HG03025 (cell line): ENCODE measurements at regions not wholly inside any gene's neighbourhood (a gene's known extent, or its start where the extent isn't known, plus 50 kb on each side); places are given as distances from the start of the nearest gene placed in this dataset.

Experiments used
- ATAC-seq: cut with Tn5 transposase; IDR thresholded peaks from one replicate; pipeline ENCODE4 v1.9.1; 2021; ENCODE audit warnings: mild to moderate bottlenecking, moderate library complexity; ENCODE audit not compliant: unreplicated experiment, low FRiP score

DNA sequence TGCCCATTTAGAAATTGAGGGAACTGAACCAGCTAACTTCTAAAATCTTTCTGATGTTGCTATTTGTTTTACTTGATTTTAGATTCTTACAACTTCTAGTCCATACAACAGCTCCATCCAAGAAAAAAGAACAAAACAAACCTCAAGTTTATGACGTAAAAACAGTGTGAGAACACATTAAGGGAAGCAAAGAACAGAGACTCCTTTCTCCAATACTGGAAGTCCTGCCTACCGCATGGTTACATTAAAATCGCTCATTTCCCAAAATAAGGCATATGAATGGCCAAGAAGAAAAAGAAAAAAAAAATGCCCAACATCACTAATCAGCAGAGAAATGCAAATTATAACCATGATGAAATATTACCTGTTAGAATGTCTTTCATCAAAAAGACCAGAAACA is 110.0 kb downstream of the TRIB2 start:
- ATAC-seq, result no peak

DNA sequence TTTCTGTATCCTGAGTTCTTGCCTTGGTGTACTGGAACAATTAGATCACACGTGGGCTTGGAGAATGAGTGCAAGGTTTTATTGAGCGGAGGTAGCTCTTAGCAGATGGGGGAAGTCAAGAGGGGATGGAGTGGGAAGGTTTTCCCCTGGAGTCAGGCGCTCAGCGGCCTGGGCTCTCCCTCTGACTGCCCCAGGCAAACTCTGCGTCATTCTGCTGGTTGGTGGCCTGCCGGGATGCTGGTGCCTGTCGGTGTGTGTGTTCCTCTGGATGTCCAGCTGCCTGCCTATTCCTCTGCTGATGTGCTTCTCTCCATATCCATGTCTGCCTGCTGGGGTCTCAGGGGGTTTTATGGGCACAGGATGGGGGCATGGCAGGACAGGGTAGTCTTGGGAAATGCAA is 111.0 kb downstream of the TRIB2 start:
- ATAC-seq, result no peak

DNA sequence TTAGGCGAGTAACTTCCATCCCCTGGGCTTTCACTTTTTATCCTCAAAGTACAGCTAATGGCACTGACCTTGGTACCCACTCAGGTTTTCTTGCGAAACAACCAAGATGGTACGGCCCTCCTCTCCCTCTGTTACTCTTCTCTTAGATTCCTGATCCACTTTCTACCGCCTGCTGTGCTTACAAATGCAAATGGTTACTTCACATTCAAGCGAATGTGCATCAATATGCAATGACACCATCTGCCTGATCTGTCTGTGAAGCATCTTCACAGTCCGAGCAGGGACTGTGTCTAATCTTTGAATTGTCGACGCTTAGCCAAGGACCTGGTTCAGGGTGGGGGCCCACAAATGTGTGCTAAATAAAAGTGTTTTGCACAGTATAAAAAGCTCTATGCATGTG is 112.2 kb downstream of the TRIB2 start:
- no peak for ATAC-seq

DNA sequence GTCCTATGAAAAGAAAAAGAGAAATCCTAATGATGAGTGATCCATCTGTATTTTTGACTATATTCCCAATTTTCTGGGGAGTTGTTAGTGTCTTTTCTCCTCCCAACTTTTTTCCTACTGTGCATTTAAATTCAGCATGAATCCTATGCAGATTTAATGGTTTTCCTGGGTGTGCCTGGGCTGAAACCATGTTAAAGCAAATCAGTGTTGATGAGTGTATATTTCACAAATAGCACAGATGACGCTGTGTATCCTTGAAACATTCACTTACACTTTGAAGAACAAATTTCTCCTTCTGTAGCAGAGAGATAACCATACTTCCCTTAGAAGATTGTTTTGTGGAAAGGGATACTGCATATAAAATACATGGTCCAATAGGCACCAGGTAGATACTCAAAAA is 114.3 kb downstream of the TRIB2 start:
- ATAC-seq, result no peak

DNA sequence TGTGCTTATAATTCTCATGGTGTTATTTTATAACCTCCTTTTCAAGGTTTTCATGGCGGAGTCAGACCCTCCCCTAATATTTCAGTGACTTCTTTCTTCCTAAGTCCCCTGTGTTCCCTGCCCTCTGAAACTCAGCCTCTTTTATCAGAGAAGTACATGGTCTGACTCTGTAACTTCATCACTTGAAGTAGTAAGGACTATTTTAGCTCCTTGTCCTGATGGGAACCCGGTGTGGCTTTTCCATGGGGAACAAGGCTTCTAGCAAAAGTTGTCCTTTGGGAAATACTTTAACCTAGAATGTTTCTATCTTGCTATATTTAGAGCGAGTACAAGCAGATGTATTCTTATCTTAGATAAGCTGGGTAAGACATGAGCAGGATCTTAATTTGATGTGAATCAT is 117.5 kb downstream of the TRIB2 start:
- no peak for ATAC-seq

DNA sequence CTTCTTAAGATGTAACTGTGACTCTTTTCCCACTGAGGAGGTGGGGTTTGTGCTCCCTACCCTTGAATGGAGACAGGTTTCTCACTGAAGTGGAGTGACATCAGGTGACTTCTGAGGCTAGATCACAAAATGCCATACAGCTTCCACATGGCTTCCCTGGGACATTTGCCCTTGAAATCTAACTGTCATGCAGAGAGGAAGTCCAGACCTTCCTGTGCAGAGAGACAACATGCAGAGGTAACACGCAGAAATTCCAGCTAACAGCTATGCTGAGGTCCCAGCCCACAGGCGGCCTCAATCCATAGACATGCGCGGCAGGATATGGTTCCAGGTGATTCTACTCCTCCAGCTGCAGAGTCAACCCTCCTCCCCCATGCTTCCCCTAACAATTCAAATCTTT is 119.0 kb downstream of the TRIB2 start:
- ATAC-seq, result no peak

DNA sequence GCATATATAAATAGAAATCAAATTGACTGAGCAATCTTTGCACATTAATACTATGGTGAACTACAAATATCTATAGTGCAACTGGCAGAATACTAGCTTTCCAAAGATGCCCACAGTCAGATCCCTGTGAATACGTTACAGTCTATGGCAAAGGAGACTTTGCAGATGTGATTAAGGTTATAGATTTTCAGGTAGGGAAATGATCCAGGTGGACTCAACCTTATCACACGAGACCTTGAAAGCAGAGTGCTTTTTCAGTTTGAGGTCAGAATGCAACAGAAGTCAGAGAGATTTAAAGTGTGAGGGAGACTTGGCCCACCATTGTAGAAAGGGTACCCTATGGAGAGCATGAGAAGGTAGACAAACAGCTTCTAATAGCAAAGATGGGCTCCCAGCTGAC is 122.6 kb downstream of the TRIB2 start:
- no peak for ATAC-seq

DNA sequence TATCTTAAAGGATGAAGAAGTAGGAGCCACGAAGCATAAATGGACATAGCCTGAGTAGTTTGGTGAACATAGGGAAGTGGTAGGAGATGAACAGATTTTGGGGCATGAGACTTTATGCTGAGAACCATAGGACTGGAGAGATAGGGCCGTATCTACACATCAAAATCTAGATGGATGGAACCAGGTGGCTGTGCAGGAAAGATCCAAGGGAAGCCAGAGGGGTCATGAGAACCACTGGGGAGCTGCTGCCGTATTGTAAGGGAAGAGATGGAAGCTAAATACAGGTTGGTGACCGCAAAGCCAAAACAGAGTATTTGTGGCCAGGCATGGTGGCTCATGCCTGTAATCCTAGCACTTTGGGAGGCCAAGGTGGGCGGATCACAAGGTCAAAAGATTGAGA is 124.3 kb downstream of the TRIB2 start:
- no peak for ATAC-seq

DNA sequence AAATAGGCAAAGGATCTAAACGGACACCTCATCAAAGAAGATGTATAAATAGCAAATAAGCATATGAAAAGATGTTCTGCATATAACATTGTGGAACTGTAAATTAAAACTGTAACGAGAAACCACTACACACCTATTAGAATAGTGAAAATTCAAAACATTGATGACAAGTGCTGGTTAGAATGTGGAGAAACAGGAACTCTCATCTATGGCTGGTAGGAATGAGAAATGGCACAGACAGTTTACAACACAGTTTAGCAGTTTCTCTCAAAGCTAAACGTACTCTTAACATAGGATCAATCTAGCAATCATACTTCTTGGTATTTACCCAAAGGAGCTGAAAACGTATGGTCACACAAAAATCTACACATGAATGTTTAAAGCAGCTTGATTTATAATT is 126.2 kb downstream of the TRIB2 start:
- ATAC-seq, result no peak

DNA sequence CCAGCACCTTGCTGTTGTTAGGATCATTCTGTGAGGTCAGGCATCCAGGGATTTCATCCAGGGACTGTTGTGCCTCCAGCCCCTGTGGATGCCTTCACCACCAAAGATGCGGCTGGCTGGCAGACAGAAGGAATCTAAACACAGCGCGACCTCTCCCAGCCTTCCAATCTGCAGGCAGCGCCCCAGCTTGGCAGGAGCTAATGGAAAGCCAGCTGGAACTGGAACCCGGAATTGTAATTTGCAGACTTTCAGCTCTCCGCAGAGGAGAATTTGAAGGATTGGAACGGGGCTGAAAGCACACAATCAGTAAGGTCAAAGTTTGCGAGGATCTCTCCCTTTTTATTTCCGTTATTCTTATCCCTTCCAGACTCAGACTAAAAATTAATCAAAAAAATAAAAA is 127.8 kb downstream of the TRIB2 start:
- no peak for ATAC-seq

DNA sequence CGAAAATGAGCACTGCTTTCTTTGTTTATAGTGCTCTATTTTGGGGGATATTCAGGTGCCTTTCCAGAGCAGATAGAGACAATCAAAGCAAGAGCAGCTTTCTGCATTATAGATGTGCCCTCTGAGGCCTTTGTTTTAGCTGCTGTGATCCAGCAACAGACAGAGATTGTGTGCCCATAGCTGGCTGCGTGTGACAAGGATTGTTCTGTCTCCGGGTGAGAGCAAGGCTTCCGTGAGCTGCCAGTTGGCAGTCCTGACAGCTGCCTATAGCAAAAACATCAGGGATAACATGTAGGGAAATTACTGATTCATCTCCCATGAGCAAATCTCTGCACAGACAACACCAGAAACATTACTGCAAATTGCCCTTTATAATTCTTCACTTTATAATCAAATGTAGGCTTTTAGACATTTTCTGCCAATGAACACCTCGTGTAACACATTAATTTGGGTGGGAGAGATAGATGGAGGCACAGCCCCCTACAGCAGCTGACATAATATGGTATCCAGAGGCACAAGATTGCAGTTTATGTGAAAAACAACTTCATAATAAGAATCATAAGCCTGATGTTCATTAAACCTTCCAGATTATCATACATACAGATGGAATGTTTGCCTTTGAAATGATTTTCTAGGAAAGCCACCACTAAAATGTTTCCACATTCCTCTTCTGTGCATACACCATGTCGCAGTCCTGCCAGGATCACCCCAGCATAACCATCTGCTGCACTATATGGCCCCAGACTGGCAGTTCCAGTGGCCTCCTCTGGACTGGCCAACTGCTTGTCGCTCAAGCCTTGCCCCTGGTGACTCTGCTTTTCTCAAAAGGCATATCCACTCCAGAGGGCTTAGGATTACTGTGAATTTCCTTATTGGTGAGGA is 131.2 kb downstream of the TRIB2 start:
- no peak for ATAC-seq

DNA sequence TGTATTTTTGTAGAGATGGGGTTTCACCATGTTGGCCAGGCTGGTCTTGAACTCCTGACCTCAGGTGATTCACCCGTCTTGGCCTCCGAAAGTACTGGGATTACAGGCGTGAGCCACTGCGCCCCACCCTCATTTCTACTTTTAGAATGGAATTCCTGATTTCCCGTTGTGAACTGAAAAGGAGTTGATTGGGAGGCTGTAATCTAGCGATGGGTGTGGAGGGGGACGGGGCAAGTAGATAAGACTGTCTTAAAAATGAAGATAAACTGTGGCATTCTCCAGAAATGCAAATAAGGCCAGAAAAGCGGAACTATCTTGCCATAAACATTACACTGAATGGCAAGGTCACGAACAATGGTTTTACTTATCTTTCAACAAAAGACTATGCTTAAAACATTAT is 135.4 kb downstream of the TRIB2 start:
- no peak for ATAC-seq

DNA sequence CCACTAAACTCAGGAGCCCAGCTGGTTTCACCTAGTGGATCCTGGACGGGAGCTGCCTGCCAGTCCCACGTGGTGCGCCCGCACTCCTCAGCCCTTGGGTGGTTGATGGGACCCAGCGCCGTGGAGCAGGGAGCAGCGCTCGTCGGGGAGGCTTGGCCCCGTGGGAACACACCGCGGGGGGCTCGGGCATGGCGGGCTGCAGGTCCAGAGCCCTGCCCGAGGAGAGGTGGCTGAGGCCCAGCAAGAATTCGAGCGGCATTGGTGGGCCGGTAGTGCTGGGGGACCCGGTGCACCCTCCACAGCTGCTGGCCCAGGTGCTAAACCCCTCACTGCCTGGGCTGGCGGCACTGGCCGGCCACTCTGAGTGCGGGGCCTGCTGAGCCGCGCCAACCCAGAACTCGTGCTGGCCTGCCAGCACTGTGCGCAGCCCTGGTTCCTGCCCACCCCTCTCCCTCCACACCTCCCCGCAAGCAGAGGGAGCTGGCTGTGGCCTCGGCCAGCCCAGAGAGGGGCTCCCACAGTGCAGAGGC is 137.3 kb downstream of the TRIB2 start:
- no peak for ATAC-seq

DNA sequence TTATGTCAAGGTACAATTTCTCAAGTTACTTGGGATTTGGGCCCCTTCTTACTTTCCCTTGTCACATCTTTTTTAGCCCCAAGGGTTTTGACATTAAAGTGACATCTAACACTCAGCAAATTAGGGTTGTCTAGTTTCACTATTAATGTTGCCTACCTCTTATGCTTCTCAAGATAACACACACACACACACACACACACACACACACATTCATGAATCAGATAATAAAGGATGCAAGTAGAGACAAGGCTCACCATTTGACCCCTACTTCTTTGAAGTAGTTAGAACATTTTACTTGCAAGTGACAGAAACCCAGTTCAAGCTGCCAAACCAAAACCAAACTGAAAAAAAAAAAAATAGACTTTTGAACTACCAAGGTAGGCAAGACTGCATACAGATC is 138.8 kb downstream of the TRIB2 start:
- ATAC-seq, result no peak

DNA sequence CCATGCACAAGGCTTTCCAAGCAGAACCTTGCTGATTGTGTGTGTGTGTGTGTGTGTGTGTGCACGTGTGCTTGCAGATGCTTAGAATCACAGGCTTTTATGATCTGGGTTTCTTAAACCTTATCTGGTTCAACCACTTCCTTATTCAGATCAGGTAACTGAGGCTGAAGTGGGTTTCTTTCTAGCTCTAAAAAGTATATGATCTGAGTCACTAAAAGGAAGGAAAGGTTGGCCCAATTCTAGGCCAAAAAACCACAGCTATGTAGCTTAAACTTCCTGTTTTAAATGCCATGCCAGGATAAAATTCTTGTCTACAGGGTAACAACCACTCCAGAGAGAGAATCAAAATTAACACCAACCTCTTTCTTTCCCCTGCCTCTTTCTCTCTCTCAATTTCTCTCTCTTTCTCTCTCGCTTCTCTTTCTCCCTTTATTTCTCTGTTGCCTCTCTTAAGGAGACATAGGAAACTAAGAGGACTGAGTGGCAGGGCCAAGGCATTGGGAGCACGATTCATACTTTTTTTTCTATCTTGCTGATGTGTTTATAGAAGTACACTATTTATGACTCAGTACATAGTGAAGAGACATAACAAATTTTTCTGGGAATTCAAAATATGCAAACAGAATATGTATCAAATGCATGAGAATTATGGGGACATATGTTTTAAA is 140.3 kb downstream of the TRIB2 start:
- ATAC-seq, result no peak

DNA sequence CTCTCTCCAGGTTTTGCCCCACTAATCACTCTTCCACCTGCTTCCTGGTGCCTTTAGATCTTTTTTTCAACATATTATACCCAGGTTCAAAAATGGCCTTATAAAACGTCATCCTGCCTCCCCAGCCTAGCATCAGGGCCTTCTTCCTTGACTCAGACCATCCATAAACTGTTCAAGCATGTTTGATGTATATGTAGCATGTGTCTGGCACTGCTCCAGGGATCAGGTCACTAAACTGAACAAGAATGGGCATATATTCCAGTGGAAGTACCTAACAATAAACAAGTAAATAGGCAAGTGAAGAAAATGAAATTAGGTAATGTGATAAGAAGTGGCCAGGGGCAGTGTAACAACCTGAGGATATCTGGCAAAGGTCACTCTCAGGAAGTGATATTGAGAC is 141.2 kb downstream of the TRIB2 start:
- ATAC-seq, result no peak

DNA sequence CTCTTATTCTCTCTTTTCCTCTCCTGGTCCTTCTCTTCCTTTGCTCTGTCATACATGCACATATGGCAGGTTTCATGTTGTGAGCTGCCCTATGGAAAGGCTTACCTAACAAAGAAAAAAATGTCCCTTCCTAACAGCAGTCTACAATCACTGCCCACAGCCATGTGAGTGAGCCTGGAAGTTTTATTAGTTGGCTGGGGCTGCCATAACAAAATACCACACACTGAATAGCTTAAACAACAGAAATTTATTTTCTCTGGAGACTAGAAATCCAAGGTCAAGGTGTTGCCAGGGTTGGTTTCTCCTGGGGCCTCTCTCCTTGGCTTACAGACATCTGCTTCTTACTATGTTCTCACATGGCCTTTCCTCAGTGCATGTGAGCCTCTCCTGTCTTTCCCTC is 142.1 kb downstream of the TRIB2 start:
- no peak for ATAC-seq

DNA sequence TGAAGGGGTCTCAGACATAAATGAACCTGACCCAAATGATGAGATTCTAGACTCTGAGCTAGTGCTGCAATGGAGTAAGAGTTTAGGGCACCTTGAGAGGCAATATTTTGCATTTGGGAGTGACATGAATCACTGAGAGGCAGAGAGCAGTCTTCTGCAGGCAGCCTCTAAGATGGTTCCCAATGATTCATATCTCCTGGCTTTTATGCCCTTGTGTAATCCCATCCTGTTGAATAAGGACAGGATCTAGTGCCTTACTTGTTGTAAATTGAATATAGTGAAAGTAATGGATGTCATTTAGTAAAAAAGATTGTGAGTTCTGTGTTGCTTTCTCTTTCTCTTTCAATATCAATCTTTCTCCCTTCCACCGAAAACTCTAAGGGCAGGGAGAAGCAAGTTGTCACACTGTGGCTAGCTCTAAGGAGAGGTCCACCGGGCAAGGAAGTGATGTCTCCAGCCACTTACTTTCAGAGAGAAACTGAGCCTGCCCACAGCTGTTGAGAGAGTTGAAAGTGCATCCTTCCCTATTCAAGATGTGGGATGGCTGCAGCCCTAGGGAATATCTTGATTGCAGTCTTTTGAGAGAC is 144.7 kb downstream of the TRIB2 start:
- no peak for ATAC-seq

DNA sequence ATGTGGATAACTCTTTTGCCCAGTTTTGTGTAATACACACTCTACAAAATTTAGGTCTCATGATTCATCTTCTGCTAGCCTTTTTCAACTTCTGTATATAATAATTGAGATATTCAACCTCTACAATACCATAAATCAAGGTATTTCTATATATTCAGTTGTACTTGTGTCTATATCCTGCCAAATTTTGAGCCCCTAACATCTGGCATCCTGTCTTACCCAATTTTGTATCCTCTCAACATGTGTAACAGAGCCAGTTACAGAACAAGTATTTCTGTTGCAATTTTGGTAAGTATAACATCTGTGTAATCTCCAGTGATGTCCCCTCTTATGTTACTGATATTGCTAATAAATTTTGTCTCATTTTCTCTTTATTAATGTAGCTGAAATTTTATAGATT is 145.8 kb downstream of the TRIB2 start:
- ATAC-seq, result no peak

DNA sequence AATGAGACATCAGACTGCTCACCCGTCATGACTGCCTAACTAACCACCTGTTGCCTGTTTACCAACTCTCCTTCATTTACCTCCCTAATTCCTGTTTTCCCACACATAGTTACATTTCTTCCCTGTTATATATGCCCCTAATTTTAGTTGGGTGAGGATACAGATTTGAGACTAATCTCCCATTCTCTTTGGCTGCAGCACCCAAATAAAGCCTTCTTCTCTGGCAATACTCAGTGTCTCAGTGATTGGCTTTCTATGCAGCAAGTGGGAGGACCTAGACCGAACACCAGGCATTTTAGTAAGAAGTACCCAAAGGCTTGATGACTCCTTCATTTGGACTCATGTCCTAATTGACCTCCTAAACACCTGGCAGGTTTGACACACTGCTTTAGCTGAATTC is 147.2 kb downstream of the TRIB2 start:
- ATAC-seq, result no peak

DNA sequence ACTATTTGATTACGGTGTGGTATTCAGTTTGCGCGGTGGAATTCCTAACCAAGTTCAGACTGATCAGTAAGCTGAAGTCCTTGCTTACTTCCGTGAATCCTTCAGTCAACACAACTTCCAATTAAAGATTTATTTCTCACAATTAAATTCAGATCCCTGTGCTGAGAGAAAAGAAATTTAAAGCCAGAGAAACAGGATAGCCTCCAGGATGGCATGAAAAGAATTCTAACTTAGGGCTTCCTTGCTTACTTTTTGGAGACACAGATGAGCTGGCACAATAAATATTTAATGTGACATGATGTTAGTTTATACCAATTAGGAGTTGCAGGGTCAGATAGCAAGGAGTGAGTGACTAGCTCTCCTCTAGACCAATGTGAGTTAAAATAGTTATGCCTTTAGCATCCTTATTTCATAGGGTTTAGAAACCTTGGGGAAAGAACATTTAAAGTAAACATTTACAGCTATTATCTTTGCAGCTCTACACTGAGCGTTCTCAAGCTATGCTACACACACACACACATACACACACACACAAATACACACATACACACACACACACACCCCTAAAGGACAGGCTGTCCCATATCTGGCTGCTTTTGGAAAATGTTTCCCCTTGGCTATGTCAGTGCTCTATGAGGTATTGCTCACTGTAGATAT is 151.0 kb downstream of the TRIB2 start:
- no peak for ATAC-seq
